Urothelium cell line (cell line): ENCODE measurements at regions not wholly inside any gene's neighbourhood (a gene's known extent, or its start where the extent isn't known, plus 50 kb on each side); places are given as distances from the start of the nearest gene placed in this dataset.
A peak's percentile ranks its signal among the peaks of the same experiment; 100 is the strongest.
"Not testable (repeated sequence)": the region's sequence is repeated elsewhere in the genome, so short reads cannot be mapped to it uniquely, and the experiment has no call there.

Experiments
- DNase-seq: peaks from one replicate; pipeline ENCODE4 v3.0.0; 2011; ENCODE audit warnings: low spot score, mixed read lengths
- FAIRE-seq: peaks from 2 replicates; lab custom pipeline; 2011; peaks lifted over from hg19 to GRCh38; lab: Jason Lieb, UNC

DNA sequence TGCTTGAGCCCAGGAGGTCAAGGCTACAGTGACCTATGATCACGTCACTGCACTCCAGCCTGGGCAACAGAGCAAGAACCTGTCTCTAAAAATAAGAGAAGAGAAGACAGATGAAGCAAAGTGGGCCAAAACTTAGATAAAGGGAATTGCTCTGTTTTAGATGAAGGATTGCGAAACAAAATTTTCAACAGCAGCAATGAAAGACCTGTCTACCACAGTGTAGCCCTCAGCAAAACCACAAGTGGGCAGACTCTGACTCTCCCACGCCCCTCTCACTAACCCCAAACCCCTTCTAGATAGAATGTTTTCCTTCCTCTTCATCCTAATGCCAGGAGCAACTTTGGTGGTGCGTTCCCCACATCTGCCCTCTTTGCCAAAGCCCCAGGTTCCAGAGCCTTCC is 105.6 kb upstream of the ALDH3B2 start:
- FAIRE-seq (no peak), DNase-seq (no peak)

DNA sequence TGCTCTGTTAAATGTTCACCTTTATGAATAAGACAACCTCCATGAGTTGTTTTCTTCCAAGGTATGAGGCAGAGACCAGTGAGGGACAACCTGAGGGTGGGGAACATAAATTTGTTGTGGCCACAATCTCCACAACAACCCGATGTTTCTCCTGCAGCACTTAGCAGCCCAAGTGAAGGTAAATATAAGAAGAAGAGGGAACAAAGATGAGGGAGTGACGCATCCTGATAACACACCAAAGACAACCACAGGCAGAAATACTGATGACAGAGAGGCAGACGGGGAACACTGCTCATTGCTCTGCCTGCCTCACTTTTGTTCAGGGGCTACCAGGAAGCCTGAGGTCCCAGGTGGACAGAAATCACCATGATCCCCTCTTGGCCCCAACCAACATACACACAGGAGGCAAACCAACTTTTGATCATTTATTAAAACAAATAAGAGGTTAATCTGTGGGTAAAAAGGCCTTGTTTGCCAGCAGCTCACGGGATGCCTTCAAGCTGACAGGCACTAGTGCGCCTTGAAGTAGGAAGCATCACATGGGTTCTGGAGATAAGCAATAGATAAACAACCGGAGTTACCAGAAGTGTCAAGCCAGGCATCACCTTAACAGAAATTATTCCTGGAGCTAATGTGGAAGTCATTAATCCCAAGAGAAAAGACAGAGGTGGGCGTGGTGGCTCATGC is 104.9 kb upstream of the ALDH3B2 start:
- not testable (repeated sequence) for DNase-seq, FAIRE-seq

DNA sequence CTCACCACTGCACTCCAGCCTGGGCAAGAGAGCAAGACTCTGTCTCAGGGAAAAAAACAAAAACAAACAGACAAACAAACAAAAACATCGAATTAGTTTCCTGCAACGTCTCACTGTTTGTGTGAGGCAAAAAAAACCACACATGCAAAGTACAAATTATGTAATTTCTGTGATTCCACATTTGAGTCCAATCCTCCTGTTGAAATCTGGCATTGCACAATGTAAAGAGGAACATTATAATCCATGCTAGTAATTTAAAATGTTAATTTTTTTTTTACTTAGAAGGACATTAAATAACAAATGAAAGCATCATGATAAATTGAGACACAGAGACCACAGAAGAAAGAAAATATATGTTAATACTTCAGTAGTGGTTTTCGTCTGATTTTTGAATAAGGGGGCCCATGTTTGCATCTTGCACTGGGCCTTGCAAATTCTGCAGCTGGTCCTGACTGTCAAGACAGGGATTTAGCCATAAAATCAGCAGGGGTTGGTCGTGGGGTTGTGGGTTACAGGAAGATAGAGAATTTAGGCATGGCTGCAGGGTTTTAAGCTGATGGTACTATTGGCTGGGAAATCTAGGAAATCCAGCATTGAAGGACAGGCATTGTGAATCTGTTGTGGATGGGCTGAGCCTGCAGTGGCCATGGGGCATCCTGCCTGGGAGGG is 102.6 kb upstream of the ALDH3B2 start:
- DNase-seq (no peak), FAIRE-seq (no peak)

DNA sequence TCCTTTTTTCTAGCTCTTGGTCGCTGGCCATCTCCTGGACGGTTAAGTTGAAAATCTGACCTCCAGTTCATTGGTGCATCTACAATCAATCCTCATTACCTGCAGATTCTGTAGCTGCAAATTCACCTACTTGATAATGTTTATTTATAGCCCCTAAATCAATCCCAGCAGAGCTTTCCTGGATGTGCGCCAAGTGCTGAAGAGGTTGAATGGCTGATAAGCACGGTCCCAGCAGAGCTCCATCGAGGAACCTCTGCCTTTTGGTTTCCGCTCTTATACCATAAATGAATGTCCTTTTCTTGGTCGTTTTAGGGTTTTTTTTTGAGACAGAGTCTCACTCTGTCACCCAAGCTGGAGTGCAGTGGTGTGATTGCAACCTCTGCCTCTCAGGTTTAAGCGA is 99.8 kb upstream of the ALDH3B2 start:
- FAIRE-seq, DNase-seq: not testable (repeated sequence)

DNA sequence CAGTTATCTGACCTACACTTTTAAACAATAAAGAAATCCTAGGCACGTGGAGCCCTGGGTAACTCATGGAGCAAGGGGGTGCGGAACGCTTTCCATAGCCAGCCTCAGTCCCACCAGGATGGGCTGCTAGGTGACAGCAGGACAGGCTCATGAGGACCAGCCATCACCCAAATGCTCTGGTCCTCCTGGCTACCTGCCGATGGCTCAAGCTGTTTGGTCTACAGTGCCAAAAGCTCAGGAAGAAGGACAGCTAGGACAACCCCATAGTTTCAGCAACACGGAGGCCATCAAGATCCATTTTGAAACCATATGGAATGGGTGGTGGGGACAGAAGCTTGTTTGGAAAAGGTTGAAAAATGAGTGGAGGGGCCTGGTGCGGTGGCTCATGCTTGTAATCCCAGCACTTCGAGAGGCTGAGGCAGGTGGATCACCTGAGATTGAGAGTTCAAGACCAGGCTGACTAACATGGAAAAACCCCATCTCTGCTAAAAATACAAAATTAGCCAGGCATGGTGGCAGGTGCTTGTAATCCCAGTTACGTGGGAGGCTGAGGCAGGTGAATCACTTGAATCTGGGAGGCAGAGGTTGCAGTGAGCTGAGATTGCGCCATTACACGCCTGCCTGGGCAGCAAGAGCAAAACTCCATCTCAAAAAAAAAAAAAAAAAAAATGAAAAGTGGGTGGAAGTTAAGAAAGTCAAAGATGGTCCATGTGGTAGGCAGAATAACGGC is 93.7 kb upstream of the ALDH3B2 start:
- FAIRE-seq, DNase-seq: not testable (repeated sequence)

DNA sequence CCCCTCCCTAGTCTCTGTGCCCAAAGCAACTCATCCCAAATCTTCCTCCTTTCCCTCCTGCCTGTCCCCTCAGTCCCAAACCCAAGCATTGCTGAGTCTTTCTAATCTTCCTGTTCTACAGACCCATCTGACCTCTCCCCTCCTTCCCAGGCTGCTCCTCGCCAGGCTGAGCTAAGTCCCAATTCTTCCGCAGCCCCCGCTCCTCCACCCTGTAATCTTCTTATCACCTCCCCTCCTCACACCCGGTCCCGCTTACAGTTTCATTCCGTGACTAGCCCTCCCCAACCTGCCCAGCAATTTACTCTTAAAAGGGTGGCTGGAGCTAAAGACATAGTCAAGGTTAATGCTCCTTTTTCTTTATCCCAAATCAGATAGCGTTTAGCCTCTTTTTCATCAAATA is 86.8 kb upstream of the ALDH3B2 start:
- FAIRE-seq, DNase-seq: not testable (repeated sequence)

DNA sequence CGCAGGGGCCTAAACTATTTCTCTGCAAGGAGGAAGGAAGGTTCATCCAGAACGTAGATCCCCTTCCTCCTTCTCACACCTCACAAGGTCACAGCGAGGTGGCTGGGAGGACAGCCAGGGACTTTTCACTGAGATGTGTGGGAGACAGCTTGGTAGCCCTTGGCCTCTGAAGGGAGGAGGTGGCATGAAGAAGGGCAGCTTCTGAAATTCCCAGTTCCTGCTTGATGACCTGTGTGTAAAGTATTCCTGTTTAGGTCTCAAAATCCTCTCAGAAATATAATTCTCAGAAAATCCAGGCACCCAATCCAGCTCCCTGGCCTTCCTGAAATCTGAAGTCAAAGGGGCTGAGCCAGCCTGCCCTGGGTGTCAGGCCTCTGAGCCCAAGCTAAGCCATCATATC is 84.9 kb upstream of the ALDH3B2 start:
- FAIRE-seq, DNase-seq: not testable (repeated sequence)

DNA sequence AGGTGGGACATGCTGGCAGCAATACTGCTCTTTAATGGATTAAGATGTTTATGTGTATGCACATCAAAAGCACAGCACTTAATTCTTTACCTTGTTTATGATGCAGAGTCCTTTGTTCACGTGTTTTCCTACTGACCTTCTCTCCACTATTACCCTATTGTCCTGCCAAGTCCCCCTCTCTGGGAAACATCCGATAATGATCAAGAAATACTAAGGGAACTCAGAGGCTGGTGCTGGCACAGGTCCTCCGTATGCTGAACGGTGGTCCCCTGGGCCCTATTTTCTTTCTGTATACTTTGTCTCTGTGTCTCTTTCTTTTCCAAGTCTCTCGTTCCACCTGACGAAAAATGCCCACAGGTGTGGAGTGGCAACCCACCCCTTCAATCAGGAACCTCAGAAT is 84.0 kb upstream of the ALDH3B2 start:
- DNase-seq, FAIRE-seq: not testable (repeated sequence)

DNA sequence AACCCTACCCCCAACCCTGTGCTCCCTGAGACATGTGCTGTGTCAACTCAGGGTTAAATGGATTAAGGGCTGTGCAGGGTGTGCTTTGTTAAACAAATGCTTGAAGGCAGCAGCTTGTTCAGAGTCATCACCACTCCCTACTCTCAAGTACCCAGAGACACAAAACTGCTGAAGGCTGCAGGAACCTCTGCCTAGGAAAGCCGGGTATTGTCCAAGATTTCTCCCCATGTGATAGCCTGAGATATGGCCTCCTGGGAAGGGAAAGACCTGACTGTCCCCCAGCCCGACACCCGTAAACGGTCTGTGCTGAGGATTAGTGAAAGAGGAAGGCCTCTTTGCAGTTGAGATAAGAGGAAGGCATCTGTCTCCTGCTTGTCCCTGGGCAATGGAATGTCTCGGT is 83.6 kb upstream of the ALDH3B2 start:
- DNase-seq, FAIRE-seq: not testable (repeated sequence)

DNA sequence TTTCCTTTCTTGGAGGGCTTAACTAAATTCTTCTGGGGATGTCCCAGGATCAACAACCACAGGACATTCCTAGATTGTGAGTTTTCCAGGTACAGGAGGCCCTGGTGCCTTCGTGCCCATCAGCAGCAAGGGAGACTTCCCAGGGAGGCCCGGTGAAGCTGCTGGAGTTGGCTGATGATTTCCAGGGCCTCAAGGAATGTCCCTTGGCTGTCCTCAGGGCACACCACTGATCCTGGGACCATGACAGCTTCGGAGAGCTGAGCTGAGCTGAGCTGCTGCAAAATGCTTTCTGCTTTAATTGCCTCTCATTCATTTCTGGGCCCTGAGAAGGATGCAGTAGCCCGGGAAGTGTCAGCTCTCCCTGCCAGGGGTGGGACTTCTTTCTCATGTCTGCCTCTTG is 79.4 kb upstream of the ALDH3B2 start:
- FAIRE-seq, DNase-seq: not testable (repeated sequence)

DNA sequence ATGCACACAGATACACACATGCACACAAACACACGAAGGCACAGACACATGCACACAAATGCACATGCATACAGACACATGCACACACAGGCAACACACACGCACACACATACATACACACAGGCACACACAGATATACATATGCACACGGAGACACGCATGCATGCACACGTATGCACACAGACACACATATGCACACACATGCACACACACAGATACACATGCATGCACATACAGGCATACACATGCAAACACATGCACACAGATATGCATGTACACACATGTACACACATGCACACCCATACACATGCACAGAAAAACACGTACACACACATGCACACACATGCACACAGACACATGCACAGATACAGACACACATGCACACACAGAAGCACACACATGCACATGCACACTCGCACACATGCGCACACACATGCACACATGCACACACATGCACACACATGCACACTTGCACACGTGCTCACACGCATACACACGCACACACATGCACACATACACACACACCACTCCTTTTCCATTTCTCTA is 70.8 kb upstream of the ALDH3B2 start:
- DNase-seq (no peak), FAIRE-seq (peak; percentile 96)

DNA sequence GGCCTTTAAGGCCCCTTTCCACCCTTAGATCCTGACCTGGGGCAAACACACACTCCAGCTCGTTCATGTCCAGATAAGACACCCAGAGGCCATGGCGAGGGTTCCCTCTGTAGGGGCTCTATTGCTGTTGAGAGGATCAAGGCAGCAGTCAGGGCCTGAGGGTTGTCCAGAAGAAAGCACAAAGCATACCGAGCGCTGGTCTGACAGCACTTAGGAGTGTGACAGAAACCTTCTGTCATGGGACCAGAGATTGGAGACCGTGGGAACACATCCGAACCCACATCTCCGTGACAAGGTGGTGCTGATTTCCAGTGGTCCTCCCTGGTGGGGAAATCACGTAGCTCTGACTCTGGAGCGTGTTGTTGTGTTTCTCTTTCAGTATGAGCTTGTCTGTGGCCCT is 69.8 kb upstream of the ALDH3B2 start:
- not testable (repeated sequence) for FAIRE-seq, DNase-seq

DNA sequence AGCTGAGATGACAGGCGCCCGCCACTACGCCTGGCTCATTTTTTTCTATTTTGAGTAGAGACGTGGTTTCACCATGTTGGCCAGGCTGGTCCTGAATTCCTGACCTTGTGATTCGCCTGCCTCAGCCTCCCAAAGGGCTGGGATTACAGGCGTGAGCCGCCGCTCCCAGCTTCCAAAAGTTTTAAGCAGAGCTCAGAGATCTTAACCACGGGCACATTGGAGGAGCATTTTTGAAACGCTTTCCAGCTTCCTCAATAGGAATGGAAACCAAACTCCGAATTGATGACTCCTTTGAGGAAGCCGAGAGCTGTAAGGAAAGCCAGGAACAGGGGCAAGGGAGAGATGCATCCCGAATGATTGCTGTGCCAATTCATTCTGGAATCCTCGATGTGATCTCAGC is 63.8 kb upstream of the ALDH3B2 start:
- not testable (repeated sequence) for DNase-seq, FAIRE-seq

DNA sequence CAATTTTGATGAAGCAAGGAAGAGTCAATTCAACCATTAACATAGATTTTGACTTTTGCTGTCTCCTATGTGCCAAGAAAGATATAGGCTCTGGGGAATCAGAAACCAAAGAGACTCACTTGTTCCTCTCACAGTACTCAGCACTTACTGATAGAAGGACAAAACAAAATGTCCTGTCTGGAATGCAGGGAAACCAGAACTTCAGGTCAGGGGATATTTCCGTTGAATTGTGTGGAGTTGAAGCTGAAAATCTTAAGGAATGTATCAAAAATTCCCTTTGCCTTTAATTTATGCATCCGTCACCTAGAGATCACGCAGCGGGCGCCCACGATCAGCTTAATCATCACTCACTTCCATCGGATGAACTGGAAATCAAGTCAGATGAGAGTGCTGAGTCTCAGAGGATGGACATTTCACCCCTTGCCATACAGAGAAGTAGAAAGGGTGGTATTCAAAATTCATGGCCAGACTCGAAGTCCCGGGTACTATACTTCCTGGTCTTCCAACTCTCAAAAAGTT is 63.2 kb upstream of the ALDH3B2 start:
- not testable (repeated sequence) for DNase-seq, FAIRE-seq

DNA sequence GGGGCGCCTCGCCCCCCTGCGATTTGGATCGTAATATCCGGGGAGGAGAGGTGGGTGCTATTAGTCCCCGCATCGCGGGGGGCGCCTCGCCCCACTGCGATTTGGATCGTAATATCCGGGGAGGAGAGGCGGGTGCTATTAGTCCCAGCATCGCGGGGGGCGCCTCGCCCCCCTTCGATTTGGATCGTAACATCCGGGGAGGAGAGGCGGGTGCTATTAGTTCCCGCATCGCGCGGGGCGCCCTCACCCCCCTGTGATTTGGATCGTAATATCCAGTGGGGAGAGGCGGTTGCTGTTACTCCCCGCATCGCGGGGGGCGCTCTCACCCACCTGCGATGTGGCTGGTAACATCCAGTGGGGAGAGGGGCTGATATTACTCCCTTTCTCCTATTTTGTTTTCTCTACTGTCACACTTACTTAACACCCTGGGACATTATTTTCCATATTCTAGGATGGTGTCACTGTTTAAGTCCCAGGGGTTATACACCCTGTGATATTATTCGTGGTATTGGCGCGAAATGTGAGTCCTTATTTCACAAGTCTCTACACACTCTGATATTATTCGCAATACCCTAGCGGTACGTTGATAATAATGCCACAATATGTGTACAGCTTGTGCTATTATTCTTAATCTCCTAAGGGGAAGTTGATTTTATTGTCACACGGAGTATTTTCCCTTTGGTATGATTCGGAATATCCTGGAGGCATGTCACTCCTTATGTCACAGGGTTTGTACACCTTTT is 57.8 kb upstream of the ALDH3B2 start:
- DNase-seq (peak; percentile 84), FAIRE-seq (no peak)

DNA sequence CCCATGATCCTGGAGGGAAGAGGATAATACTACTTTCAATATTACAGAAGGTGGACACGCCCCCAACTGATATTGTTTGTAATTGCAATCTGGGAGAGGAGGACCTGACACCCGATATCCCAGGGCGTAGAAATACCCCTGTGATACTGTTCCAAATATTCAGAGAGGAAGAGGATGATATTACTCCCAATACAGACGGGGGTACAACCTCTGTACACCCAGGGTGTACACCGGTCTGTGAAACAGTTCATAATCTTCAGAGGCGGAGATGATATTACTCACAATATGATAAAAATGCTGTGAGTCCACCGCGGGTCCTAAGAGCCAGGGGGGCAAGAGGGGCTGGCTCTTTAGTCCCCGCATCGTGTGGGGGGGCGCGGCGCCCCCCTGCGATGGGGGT is 57.2 kb upstream of the ALDH3B2 start:
- DNase-seq = peak; percentile 16
- no peak for FAIRE-seq

DNA sequence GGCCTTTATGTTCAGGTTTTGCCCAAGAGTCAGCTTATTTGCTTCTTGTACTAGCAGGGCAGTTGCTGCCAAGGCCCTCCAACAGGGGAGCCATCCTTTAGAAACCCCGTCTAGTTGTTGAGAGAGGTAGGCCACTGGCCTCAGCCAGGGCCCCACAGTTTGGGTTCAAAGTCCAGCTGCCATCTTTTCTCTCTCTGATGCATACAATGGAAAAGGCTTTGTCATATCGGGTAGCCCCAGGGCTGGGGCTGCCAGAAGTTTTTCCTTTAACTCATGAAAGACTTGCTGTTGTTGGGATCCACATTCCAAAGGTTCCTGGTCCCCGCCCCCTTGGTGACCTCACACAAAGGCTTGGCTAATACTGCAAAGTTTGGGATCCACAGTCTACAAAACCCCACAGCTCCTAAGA is 53.7 kb upstream of the ALDH3B2 start:
- not testable (repeated sequence) for FAIRE-seq, DNase-seq

DNA sequence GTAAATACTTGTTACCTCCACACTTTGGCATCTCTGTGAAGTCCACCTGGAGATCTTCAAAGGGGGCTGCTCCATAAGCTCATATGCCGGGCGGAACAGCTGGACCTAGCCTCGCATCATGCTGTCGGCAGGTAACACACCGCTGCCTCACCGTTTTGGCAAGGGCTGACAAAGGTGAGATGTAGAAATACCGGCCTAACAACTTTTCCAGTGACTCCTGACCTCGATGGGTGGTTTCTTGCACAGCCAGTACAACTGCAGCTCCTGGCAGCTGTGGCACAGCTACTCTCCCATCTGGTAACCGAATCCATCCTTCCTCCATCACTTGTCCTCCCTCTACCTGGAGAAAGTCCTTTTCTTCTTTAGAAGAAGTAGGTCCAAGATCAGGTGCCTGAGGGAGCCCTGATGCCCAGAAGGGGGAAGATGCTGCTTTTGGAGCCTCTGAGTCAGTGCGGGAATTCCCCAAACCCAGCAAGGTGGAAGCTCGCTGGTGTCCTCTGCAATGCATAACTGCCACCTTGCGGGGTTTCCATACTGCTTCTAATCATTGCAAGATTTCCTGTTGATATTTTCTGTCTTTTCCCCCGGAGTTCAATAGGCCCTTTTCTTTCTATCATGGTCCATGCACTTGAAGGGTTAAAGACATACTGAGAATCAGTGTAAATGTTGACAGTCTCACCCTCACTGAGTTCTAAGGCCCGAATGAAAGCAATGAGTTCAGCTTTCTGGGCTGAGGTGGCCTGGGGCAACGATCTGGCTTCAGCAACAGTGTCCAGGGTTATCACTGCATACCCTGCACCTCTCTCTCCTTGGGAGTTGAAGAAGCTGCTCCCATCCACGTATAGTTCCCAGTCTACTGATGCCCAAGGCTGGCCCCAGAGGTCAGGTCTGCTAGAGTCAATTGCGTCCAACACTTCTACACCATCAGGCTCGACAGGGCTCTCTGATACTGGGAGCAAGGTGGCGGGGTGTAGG is 52.9 kb upstream of the ALDH3B2 start:
- FAIRE-seq, DNase-seq: not testable (repeated sequence)
